A549 (cell line): ENCODE measurements at regions not wholly inside any gene's neighbourhood (a gene's known extent, or its start where the extent isn't known, plus 50 kb on each side); places are given as distances from the start of the nearest gene placed in this dataset.

Experiments
- ATAC-seq, 2 experiments: fragments of 200-7000 bp in 1 of 2; fragments of >200 bp in 1 of 2; cut with Nextera tagmentation in 1 of 2; cut with Tn5 transposase in 1 of 2; 3 replicates each; pipeline versions ENCODE4 v1.8.0 to v1.9.1; 2018 to 2020; ENCODE audit warnings: mild to moderate bottlenecking in 1 of 2, moderate library complexity in 1 of 2
- CTCF ChIA-PET: fragments of 300-600 bp; sonication (Branson Sonifier 250); formaldehyde crosslinking; extraction: SDS; loops from one replicate; lab custom pipeline; 2021; ENCODE audit warnings: antibody characterized with exemption, inconsistent platforms; lab: Yijun Ruan, JAX
- POLR2A ChIA-PET: fragments of 350-600 bp; formaldehyde crosslinking; extraction: SDS; loops from one replicate; lab custom pipeline; 2021; ENCODE audit warnings: antibody characterized with exemption, inconsistent platforms; lab: Yijun Ruan, JAX
- DNase-seq, 2 experiments: peaks; one replicate each; pipeline versions ENCODE4 v3.0.0 to v3.0.0-alpha.2; 2011 to 2016; ENCODE audit warnings: low read depth in 1 of 2, low spot score in 1 of 2
- FAIRE-seq: peaks from 2 replicates; lab custom pipeline; 2011; peaks lifted over from hg19 to GRCh38; lab: Jason Lieb, UNC
- H3K27ac ChIP-seq, 2 experiments: fragments of >200 bp; sonication (Bioruptor Twin); formaldehyde crosslinking; 3 replicates each; pipeline ENCODE4 v1.5.1; 2016 to 2017
- H3K4me1 ChIP-seq: fragments of >200 bp; sonication (Bioruptor Twin); formaldehyde crosslinking; 3 replicates; pipeline ENCODE4 v1.6.1; 2016
- H3K4me2 ChIP-seq: fragments of >200 bp; sonication (Bioruptor Twin); formaldehyde crosslinking; 3 replicates; pipeline ENCODE4 v1.6.1; 2016
- H3K4me3 ChIP-seq: fragments of >200 bp; sonication (Bioruptor Twin); formaldehyde crosslinking; 3 replicates; pipeline ENCODE4 v1.5.1; 2016
- H3K9me3 ChIP-seq: fragments of >200 bp; sonication (Bioruptor Twin); formaldehyde crosslinking; 3 replicates; pipeline ENCODE4 v1.6.1; 2016
- BHLHE40 ChIP-seq: IDR thresholded peaks from 2 replicates; pipeline ENCODE4 v1.6.1; 2012; ENCODE audit warnings: low read depth, low read length, inconsistent platforms
- CBX8 ChIP-seq: fragments of 200-600 bp; sonication (generic); IDR thresholded peaks from 2 replicates; pipeline ENCODE4 v1.6.1; 2016
- CEBPB ChIP-seq, 2 experiments: fragments of >200 bp in 1 of 2; sonication (Bioruptor Twin) in 1 of 2; formaldehyde crosslinking in 1 of 2; IDR thresholded peaks; 2 replicates each; pipeline ENCODE4 v1.6.1; 2012 to 2016
- EHF ChIP-seq: fragments of 250-450 bp; sonication (Bioruptor Pico); IDR thresholded peaks from 2 replicates; pipeline ENCODE4 v1.5.0; 2020; ENCODE audit warnings: mild to moderate bottlenecking
- EHMT2 ChIP-seq: fragments of 200-600 bp; sonication (generic); IDR thresholded peaks from 2 replicates; pipeline ENCODE4 v1.6.1; 2016; ENCODE audit warnings: antibody characterized with exemption, low read depth, mild to moderate bottlenecking, moderate library complexity
- EP300 ChIP-seq, 2 experiments: fragments of >200 bp; sonication (Bioruptor Twin); formaldehyde crosslinking; IDR thresholded peaks; 2 replicates in 1 of 2; 3 replicates in 1 of 2; pipeline ENCODE4 v1.6.1; 2016 to 2017
- FOSB ChIP-seq: fragments of 250-450 bp; sonication (Bioruptor Pico); IDR thresholded peaks from 2 replicates; pipeline ENCODE4 v1.5.0; 2020; ENCODE audit warnings: mild to moderate bottlenecking, moderate library complexity
- FOSL2 ChIP-seq, 2 experiments: fragments of 450-650 bp in 1 of 2; fragments of >200 bp in 1 of 2; sonication (Bioruptor Twin) in 1 of 2; formaldehyde crosslinking; IDR thresholded peaks; 2 replicates each; pipeline versions ENCODE4 v1.5.0 to v1.6.1; 2016 to 2020; ENCODE audit warnings: mild to moderate bottlenecking in 1 of 2, moderate library complexity in 1 of 2
- HDAC2 ChIP-seq: fragments of 200-600 bp; sonication (generic); IDR thresholded peaks from 2 replicates; pipeline ENCODE4 v1.6.1; 2016
- HEYL ChIP-seq: fragments of 250-450 bp; sonication (Bioruptor Pico); IDR thresholded peaks from 2 replicates; pipeline ENCODE4 v1.8.0; 2021; ENCODE audit warnings: mild to moderate bottlenecking, moderate library complexity
- HMGXB4 ChIP-seq: fragments of 250-450 bp; sonication (Bioruptor Pico); IDR thresholded peaks from 2 replicates; pipeline ENCODE4 v1.5.0; 2021; ENCODE audit warnings: mild to moderate bottlenecking, moderate library complexity, borderline replicate concordance
- HOXA7 ChIP-seq: fragments of 250-450 bp; sonication (Bioruptor Pico); IDR thresholded peaks from 2 replicates; pipeline ENCODE4 v1.5.0; 2020; ENCODE audit warnings: mild to moderate bottlenecking, moderate library complexity
- HOXB13 ChIP-seq: fragments of 250-450 bp; sonication (Bioruptor Pico); IDR thresholded peaks from 2 replicates; pipeline ENCODE4 v1.5.0; 2020; ENCODE audit warnings: low read depth, mild to moderate bottlenecking, moderate library complexity
- JUN ChIP-seq, 2 experiments: fragments of >200 bp; sonication (Bioruptor Twin); formaldehyde crosslinking; IDR thresholded peaks; 2 replicates in 1 of 2; 3 replicates in 1 of 2; pipeline ENCODE4 v1.6.1; 2016 to 2017
- KDM5A ChIP-seq: fragments of 200-600 bp; sonication (generic); IDR thresholded peaks from 2 replicates; pipeline ENCODE4 v1.6.1; 2016; ENCODE audit warnings: antibody characterized with exemption, mild to moderate bottlenecking
- MAFK ChIP-seq: fragments of 450-650 bp; IDR thresholded peaks from 2 replicates; pipeline ENCODE4 v1.6.1; 2014; ENCODE audit not compliant: partially characterized antibody
- NFE2L2 ChIP-seq: fragments of 150-350 bp; conservative IDR thresholded peaks from 2 replicates; pipeline ENCODE4 v1.6.1; 2014; ENCODE audit warnings: low read length
- PBX3 ChIP-seq: IDR thresholded peaks from 2 replicates; pipeline ENCODE4 v1.6.1; 2012
- PHF8 ChIP-seq: fragments of 200-600 bp; sonication (generic); IDR thresholded peaks from 2 replicates; pipeline ENCODE4 v1.6.1; 2016; ENCODE audit warnings: low read depth, mild to moderate bottlenecking, antibody characterized with exemption, moderate library complexity, borderline replicate concordance
- RAD21 ChIP-seq, 2 experiments: fragments of >200 bp in 1 of 2; sonication (Bioruptor Twin) in 1 of 2; formaldehyde crosslinking in 1 of 2; IDR thresholded peaks in 1 of 2; conservative IDR thresholded peaks in 1 of 2; 2 replicates in 1 of 2; 3 replicates in 1 of 2; pipeline ENCODE4 v1.6.1; 2012 to 2018; ENCODE audit warnings: inconsistent platforms in 1 of 2
- RNF2 ChIP-seq: fragments of 200-600 bp; sonication (generic); IDR thresholded peaks from 2 replicates; pipeline ENCODE4 v1.6.1; 2016; ENCODE audit warnings: low read depth, mild to moderate bottlenecking, antibody characterized with exemption, moderate library complexity, borderline replicate concordance
- SMC3 ChIP-seq: fragments of >200 bp; sonication (Bioruptor Twin); formaldehyde crosslinking; IDR thresholded peaks from 3 replicates; pipeline ENCODE4 v1.6.1; 2018; ENCODE audit warnings: inconsistent platforms
- ZC3H11A ChIP-seq: fragments of 450-650 bp; IDR thresholded peaks from 2 replicates; pipeline ENCODE4 v1.6.1; 2014; ENCODE audit warnings: antibody characterized with exemption, mild to moderate bottlenecking
- ZFP36 ChIP-seq: fragments of 450-650 bp; IDR thresholded peaks from 2 replicates; pipeline ENCODE4 v1.6.1; 2014; ENCODE audit warnings: borderline replicate concordance; ENCODE audit not compliant: partially characterized antibody
- ZSCAN20 ChIP-seq: fragments of 250-450 bp; sonication (Bioruptor Pico); IDR thresholded peaks from 2 replicates; pipeline ENCODE4 v1.8.0; 2022; ENCODE audit warnings: mild to moderate bottlenecking, moderate library complexity
- WGBS: methylation state at CpG from one replicate; pipeline ENCODE4 v1.1.6; 2017; ENCODE audit errors: missing lambda C conversion rate; 5-methylcytosine and 5-hydroxymethylcytosine counted together
- TF ChIP-seq, protein P1 (sequence below): fragments of 150-350 bp; IDR thresholded peaks from 2 replicates; pipeline ENCODE4 v1.6.1; 2014; ENCODE audit warnings: low read depth, mild to moderate bottlenecking, low read length
- TF ChIP-seq, protein P2 (sequence below): IDR thresholded peaks from 2 replicates; pipeline ENCODE4 v1.6.1; 2012; ENCODE audit warnings: low read depth, borderline replicate concordance
- TF ChIP-seq, protein P3 (sequence below): fragments of 250-450 bp; sonication (Bioruptor Pico); IDR thresholded peaks from 2 replicates; pipeline ENCODE4 v1.5.0; 2020; ENCODE audit warnings: low read depth, mild to moderate bottlenecking, moderate library complexity

DNA sequence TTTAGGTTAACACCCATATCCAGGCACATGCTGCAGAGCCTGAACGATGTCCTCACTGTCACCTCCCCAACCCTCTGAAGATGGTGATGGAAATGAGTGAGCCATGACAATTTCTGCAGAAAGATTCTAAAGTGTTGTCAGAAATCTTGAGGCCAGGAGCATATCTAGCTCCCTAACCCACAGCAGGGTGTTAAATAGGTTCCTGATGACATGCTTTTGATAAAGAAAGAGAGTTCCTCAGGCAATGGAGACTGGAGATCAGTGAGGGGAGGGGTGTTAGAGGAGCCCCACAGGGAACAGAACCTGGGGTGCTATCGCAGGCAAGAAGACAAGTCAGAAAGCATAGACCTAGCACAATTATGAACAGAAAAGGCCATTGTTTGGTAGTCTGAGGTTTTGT, 95.7 kb downstream of the ENC1 start:
- DNase-seq: no peak
- no peak for ATAC-seq
- Histone ChIP-seq H3K4me2 (no peak overlapping the region; the same call in 2 of the 3 replicates), H3K4me3 (no peak overlapping the region), H3K4me1 (peaks cover 43% of the 10 kb centered on the region), H3K27ac (peak overlapping the region; percentile 78 to 85), H3K9me3 (no peaks in the 10 kb centered on the region)
- no peak for TF ChIP-seq RAD21 (conservative IDR thresholded peaks at IDR 0.05 in 1 of 2, IDR thresholded peaks at IDR 0.05 in 1 of 2)
- POLR2A ChIA-PET: no interaction called here
- CTCF ChIA-PET: interaction anchor here (1.5 kb wide), 1 partner anchor 32 kb away, joined by 3 read pairs; no protein-coding TSS in a partner anchor
- 97% methylated on average over 2 of the region's 2 CpGs for WGBS
- FAIRE-seq: no peak

DNA sequence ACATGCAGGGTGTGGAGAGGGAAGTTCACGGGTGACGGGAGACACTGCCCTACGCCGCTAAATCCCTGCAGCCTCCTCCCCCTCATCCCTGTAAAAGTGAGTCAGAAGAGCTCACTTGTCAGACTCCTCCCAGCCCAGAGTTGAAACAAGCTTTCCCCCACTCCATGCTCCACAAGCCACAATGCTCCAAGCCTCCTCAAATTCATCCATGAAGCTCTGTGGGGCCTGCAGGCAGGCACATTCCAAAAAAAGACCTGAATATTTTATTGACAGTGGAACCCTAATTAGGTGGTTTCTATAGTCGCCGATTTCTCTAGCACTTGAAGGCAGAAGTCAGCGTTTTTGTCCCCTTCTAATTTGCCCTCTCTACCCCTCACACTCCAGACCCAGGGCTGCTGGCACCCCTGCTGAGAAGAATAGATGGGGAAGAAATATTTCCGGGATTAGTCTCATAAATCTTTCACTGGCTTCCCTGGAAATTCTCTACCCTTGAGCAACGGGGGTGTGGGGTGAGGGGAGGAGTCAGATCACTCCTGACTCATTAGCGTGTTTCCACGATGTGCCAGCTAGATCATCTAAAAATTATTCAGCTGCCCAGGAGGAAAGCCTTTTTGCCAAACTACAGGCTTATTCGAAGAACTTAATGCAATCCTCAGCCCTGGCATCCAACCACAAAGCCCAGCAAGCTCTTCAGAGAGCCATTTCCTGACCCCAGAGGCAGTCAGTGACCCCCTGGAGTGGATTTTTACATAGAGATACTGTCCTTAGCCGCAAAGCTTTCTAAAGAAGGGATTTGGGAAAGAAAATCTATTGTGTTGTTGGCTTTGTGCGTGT, 97.1 kb downstream of the ENC1 start:
- Histone ChIP-seq H3K9me3 (no peaks in the 10 kb centered on the region), H3K4me1 (peaks cover 49% of the 10 kb centered on the region), H3K4me3 (peak overlapping the region; percentile 5), H3K4me2 (peak overlapping the region; percentile 77), H3K27ac (peak overlapping the region; percentile 78 to 85)
- ATAC-seq (peak; percentile 93), DNase-seq (peak; percentile 81 to 82), FAIRE-seq (peak; percentile 74)
- 5% methylated on average over 14 of the region's 14 CpGs for WGBS
- POLR2A ChIA-PET: interaction anchor here (0.8 to 1.9 kb wide), 9 partner anchors 25 to 227 kb away, joined by 3 to 47 read pairs (median 5); partner anchors contain the start of gene ENC1
- CTCF ChIA-PET: interaction anchor here (0.7 to 1.9 kb wide), 7 partner anchors 34 to 487 kb away, joined by 3 to 8 read pairs (median 3); partner anchors contain the start of gene ENC1
- TF ChIP-seq EHMT2 (no peak), SMC3 (peak; percentile 34; the same call in 2 of the 3 replicates), FOSB (CRISPR knock-in tag) (no peak), PBX3 (no peak; the same call in 1 of the 2 replicates), ZC3H11A (no peak), CEBPB (IDR thresholded peaks at IDR 0.05) (peak; percentile 63 to 82), KDM5A (no peak), EP300 (IDR thresholded peaks at IDR 0.05) (peak; percentile 70 to 82; a peak in 3 of 5 replicates), NFE2L2 (no peak), FOSL2 (IDR thresholded peaks at IDR 0.05) (peak; percentile 59), FOSL2 (CRISPR knock-in tag; IDR thresholded peaks at IDR 0.05) (peak; percentile 74), HDAC2 (no peak), RNF2 (no peak), BHLHE40 (no peak), EHF (CRISPR knock-in tag) (no peak), JUN (IDR thresholded peaks at IDR 0.05) (peak; percentile 78 to 89; a peak in 4 of 5 replicates), CBX8 (no peak), HEYL (CRISPR knock-in tag) (no peak), HMGXB4 (no peak), HOXA7 (CRISPR knock-in tag) (no peak), RAD21 (conservative IDR thresholded peaks at IDR 0.05 in 1 of 2, IDR thresholded peaks at IDR 0.05 in 1 of 2) (peak; percentile 6 to 54; a peak in 3 of 5 replicates), HOXB13 (CRISPR knock-in tag) (no peak), PHF8 (no peak), ZSCAN20 (CRISPR knock-in tag) (no peak), ZFP36 (no peak), MAFK (no peak)
- TF ChIP-seq, protein P1, sequence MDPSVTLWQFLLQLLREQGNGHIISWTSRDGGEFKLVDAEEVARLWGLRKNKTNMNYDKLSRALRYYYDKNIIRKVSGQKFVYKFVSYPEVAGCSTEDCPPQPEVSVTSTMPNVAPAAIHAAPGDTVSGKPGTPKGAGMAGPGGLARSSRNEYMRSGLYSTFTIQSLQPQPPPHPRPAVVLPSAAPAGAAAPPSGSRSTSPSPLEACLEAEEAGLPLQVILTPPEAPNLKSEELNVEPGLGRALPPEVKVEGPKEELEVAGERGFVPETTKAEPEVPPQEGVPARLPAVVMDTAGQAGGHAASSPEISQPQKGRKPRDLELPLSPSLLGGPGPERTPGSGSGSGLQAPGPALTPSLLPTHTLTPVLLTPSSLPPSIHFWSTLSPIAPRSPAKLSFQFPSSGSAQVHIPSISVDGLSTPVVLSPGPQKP: no peak
- TF ChIP-seq, protein P2, sequence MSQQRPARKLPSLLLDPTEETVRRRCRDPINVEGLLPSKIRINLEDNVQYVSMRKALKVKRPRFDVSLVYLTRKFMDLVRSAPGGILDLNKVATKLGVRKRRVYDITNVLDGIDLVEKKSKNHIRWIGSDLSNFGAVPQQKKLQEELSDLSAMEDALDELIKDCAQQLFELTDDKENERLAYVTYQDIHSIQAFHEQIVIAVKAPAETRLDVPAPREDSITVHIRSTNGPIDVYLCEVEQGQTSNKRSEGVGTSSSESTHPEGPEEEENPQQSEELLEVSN: 0 out of 2 replicates have a peak, but pooled peaks have one; percentile 30
- TF ChIP-seq, protein P3, sequence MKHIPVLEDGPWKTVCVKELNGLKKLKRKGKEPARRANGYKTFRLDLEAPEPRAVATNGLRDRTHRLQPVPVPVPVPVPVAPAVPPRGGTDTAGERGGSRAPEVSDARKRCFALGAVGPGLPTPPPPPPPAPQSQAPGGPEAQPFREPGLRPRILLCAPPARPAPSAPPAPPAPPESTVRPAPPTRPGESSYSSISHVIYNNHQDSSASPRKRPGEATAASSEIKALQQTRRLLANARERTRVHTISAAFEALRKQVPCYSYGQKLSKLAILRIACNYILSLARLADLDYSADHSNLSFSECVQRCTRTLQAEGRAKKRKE (CRISPR knock-in tag): no peak
